Mucosa of descending colon (tissue), 3 donors: ENCODE measurements at regions not wholly inside any gene's neighbourhood (a gene's known extent, or its start where the extent isn't known, plus 50 kb on each side); places are given as distances from the start of the nearest gene placed in this dataset.
A peak's percentile ranks its signal among the peaks of the same experiment; 100 is the strongest.

ENCODE experiments used
- ATAC-seq: fragments of 200-7000 bp; cut with Tn5 transposase; one replicate; pipeline ENCODE4 v1.9.1; 2020; ENCODE audit warnings: mild to moderate bottlenecking, moderate library complexity
- DNase-seq, 3 donors: peaks; one replicate each; pipeline ENCODE4 v3.0.0-alpha.2; 2020
- H3K36me3 ChIP-seq: fragments of 200-600 bp; one replicate; pipeline ENCODE4 v1.8.0; 2021; ENCODE audit warnings: low read depth, mild to moderate bottlenecking
- H3K4me1 ChIP-seq: fragments of 200-600 bp; one replicate; pipeline ENCODE4 v1.8.0; 2021; ENCODE audit warnings: low read depth, mild to moderate bottlenecking
- H3K4me3 ChIP-seq: fragments of 200-600 bp; one replicate; pipeline ENCODE4 v1.8.0; 2021; ENCODE audit warnings: mild to moderate bottlenecking
- H3K9me3 ChIP-seq: fragments of 200-600 bp; one replicate; pipeline ENCODE4 v1.8.0; 2021; ENCODE audit warnings: mild to moderate bottlenecking
- CTCF ChIP-seq: fragments of 200-600 bp; IDR thresholded peaks from one replicate; pipeline ENCODE4 v1.8.0; 2022; ENCODE audit warnings: antibody characterized with exemption, mild to moderate bottlenecking
- intact Hi-C, 2 donors: fragments of 100-400 bp; cut with DNase I in 1 of 2; cut with micrococcal nuclease in 1 of 2; formaldehyde crosslinking; loops; one replicate each; pipeline versions ENCODE4 v1.11.0 to v1.11.1; 2022; cut with DNase I, micrococcal nuclease
- donor health status: DM: no; HTN: no; CAD: no; lungs with moderate emphysema.
- donor health status: DM: no; HTN: no; CAD: no.
- donor health status: DM: no; HTN: yes; CAD: no.

DNA sequence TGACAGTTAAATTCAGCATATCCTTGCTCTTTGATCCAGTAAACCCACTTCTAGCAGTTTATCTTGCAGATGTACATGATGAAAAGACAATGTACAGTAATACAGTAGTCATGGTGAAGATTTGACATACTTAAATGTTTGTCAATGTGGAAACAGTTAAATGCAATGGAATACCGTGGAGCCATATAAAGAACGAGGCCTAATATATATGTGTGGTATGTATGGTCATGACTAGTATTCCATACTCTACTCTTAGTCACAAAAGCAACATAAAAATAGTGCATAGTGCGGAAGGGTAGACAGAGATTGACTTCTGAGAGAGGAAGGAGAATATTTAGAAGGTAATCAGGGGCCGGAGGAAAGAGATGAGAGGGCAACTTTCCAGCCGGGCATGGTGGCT is 70.7 kb upstream of the ARMC2 start:
- H3K36me3 ChIP-seq = no peaks in the 10 kb centered on the region
- H3K9me3 ChIP-seq = no peaks in the 10 kb centered on the region
- DNase-seq (no peak), ATAC-seq (no peak)
- H3K4me3 ChIP-seq = no peak overlapping the region
- intact Hi-C loops = no loop called here
- no peaks in the 10 kb centered on the region for H3K4me1 ChIP-seq
- no peak for TF ChIP-seq CTCF

DNA sequence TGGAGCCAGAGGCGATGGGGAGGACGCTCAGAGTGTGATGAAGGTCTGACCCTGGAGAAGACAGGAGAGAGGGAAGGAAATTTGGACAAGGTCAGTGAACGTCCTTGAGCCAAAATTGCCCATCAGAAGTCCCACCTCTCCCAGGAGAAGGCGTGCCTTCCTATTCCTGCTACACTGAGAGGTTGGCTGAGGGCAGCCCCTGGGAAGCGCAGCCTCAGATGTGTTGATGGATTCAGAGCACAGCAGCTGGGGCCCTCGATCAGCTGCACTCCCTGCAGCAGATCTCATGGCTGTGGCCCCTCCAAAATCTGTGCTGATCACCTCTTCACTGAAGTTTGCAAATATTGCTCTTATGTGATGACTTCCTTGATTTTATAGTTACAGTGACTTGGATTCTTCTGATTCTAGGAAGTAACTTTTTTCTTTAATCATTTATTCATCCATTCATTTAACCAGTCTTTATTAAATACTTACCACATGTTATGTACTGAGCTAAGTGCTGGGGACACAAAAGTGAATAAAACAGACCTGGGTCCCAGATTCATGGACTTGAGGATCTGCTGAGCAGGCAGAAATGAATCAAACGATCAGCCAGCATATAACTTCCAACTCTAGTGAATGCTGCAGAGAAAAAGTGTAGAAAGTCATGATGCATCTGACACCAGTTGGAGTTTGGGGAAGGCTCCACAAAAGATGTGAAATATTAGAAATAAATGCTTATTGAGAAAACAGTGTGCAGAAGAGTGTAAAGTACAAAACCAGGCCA is 69.6 kb upstream of the ARMC2 start:
- TF ChIP-seq CTCF = no peak
- H3K4me3 ChIP-seq = no peak overlapping the region
- no peaks in the 10 kb centered on the region for H3K9me3 ChIP-seq
- intact Hi-C loops = no loop called here
- no peaks in the 10 kb centered on the region for H3K4me1 ChIP-seq
- no peak for DNase-seq
- no peak for ATAC-seq
- H3K36me3 ChIP-seq = no peaks in the 10 kb centered on the region

DNA sequence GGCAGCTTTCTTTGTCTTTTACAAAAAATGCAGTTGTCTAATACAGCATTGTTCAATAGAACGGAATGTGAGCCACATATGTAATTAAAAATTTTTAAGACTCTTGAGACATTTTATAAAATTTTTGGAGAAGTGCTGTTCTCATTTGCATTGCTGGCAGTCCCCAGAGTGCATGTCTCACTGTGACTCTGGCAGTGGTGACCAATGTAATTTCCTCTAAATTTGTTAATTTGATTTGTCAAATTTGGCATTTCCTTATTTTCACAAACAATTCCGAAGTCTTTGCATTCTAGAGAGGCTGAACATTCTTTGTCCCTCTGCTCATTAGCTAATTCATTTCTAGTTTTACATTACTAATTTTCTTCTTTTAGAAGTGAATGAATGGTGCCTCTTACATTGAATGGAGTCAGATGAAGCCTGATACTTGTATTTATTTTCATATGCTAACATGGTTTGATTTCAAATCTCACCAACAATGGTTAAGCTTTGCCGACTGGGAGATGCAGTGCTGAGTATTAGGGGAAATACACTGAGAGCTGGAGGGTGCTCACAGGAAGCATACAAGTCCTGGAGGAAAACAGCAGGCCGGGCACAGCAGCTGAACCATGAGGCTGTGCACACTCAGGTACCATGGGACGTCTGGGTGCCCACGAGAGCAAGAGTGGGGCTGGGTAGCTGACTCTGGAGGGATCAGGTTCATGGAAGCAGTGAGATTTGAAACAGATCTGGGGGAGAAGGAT is 68.5 kb upstream of the ARMC2 start:
- DNase-seq = no peak

GRCh38 chr6:108780784-108781183 is 67.4 kb upstream of the ARMC2 start:
- TF ChIP-seq CTCF = no peak
- no peaks in the 10 kb centered on the region for H3K9me3 ChIP-seq
- no peaks in the 10 kb centered on the region for H3K36me3 ChIP-seq
- H3K4me1 ChIP-seq = no peaks in the 10 kb centered on the region
- intact Hi-C loops = no loop called here
- ATAC-seq = no peak
- DNase-seq = no peak
- no peak overlapping the region for H3K4me3 ChIP-seq

More for the DNA sequence above, 68.5 kb upstream of the ARMC2 start:
- Histone ChIP-seq H3K4me1 (no peaks in the 10 kb centered on the region), H3K9me3 (no peaks in the 10 kb centered on the region), H3K36me3 (no peaks in the 10 kb centered on the region), H3K4me3 (no peak overlapping the region)
- TF ChIP-seq CTCF = no peak
- intact Hi-C loops = no loop called here
- no peak for ATAC-seq

DNA sequence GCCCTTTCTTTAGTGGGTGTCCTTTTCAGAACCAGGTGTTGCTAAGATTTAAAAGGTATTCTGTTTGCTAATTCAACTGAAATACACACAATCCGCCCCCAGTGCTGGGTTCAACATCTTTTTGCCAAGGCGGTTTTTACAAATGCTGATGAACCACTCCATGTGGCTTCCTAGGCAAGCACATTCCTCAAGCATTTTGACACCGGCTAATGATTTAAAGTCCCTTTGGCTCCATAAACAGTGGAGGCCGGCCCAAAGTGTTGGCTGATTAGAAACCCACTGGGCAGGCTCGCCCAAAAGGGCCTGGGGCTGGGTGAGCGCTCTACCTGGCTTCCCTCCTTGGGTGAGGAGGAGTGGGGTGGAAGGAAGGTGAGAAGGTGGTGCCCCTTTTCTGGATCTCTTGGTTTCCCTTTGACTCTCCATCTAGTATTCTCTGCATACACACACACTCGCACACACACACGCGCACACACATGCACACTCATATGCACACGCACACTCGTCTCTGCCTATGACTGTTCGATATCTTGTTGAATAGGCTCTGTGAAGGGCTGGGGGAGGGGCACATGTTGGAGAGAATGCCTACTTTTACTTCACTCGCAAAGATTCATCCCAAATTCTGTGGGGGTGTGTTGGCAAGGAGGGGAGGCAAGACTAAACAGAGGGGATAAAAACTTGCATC is 66.7 kb upstream of the ARMC2 start:
- H3K4me1 ChIP-seq = no peaks in the 10 kb centered on the region
- DNase-seq = peak in 1 of 3 donors; percentile 28
- ATAC-seq = no peak

More for the DNA sequence above, 66.7 kb upstream of the ARMC2 start:
- H3K36me3 ChIP-seq = no peaks in the 10 kb centered on the region
- intact Hi-C loops = no loop called here
- no peak overlapping the region for H3K4me3 ChIP-seq
- no peaks in the 10 kb centered on the region for H3K9me3 ChIP-seq
- no peak for TF ChIP-seq CTCF
